Activated T-helper 17 cell treated with anti-CD3 and anti-CD28 coated beads, Interleukin-2, amount 50 U/mL, for 72 hours (primary cell): ENCODE measurements at regions not wholly inside any gene's neighbourhood (a gene's known extent, or its start where the extent isn't known, plus 50 kb on each side); places are given as distances from the start of the nearest gene placed in this dataset.
A peak's percentile ranks its signal among the peaks of the same experiment; 100 is the strongest.
"Not testable (repeated sequence)": the region's sequence is repeated elsewhere in the genome, so short reads cannot be mapped to it uniquely, and the experiment has no call there.

ENCODE experiments used
- ATAC-seq: fragments of 150-1000 bp; cut with Tn5 transposase; replicated peaks from 2 replicates; pipeline ENCODE4 v1.10.0; 2021; ENCODE audit warnings: mild to moderate bottlenecking, moderate library complexity
- H3K27ac Mint-ChIP-seq: one replicate; pipeline ENCODE4 v1.8.0; 2022; ENCODE audit warnings: mixed read lengths
- H3K27me3 Mint-ChIP-seq: one replicate; pipeline ENCODE4 v1.8.0; 2022; ENCODE audit warnings: mixed read lengths
- H3K36me3 Mint-ChIP-seq: one replicate; pipeline ENCODE4 v1.8.0; 2022; ENCODE audit warnings: low read depth, mild to moderate bottlenecking, mixed read lengths
- H3K4me1 Mint-ChIP-seq: one replicate; pipeline ENCODE4 v1.8.0; 2022; ENCODE audit warnings: mixed read lengths
- H3K4me3 Mint-ChIP-seq: one replicate; pipeline ENCODE4 v1.8.0; 2022; ENCODE audit warnings: mild to moderate bottlenecking, mixed read lengths
- H3K9me3 Mint-ChIP-seq: one replicate; pipeline ENCODE4 v1.8.0; 2022; ENCODE audit warnings: mixed read lengths

GRCh38 chr12:14211947-14212387 is 153.5 kb upstream of the ATF7IP start:
- Mint-ChIP-seq H3K4me3 (no peak overlapping the region), H3K27me3 (no peaks in the 10 kb centered on the region), H3K9me3 (no peaks in the 10 kb centered on the region)

GRCh38 chr12:14213542-14213941 is 151.9 kb upstream of the ATF7IP start:
- H3K36me3 Mint-ChIP-seq: no peaks in the 10 kb centered on the region
- no peak overlapping the region for H3K4me3 Mint-ChIP-seq
- H3K4me1 Mint-ChIP-seq: peaks cover 5% of the 10 kb centered on the region
- H3K27ac Mint-ChIP-seq: no peak overlapping the region
- H3K9me3 Mint-ChIP-seq: peaks cover 2% of the 10 kb centered on the region
- no peaks in the 10 kb centered on the region for H3K27me3 Mint-ChIP-seq
- no peak for ATAC-seq

More at GRCh38 chr12:14211947-14212387, 153.5 kb upstream of the ATF7IP start:
- Mint-ChIP-seq H3K27ac (no peak overlapping the region), H3K4me1 (peaks cover 3% of the 10 kb centered on the region), H3K36me3 (no peaks in the 10 kb centered on the region)
- no peak for ATAC-seq

DNA sequence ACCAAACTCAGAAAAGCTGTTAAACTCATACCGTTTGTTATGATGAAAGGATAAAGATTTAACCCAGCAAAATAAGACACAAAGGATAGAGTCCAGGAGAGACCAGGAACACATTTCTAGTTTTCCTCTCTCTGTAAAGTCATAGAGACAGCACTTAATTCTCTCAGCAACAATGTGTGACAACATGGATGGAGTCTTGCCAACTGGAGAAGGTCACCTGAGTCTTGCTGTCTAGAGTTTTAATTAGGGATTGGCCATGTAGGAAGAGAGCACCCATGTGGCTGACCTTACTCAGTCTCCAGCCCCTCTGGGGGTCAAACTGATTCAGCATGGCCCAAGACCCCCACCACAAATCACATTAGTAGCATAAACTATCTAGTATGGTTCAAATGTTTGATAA is 151.0 kb upstream of the ATF7IP start:
- H3K27ac Mint-ChIP-seq: no peak overlapping the region
- H3K4me3 Mint-ChIP-seq: no peak overlapping the region
- no peak for ATAC-seq
- H3K4me1 Mint-ChIP-seq: peaks cover 8% of the 10 kb centered on the region
- H3K36me3 Mint-ChIP-seq: no peaks in the 10 kb centered on the region
- H3K27me3 Mint-ChIP-seq: no peaks in the 10 kb centered on the region
- H3K9me3 Mint-ChIP-seq: peaks cover 4% of the 10 kb centered on the region

DNA sequence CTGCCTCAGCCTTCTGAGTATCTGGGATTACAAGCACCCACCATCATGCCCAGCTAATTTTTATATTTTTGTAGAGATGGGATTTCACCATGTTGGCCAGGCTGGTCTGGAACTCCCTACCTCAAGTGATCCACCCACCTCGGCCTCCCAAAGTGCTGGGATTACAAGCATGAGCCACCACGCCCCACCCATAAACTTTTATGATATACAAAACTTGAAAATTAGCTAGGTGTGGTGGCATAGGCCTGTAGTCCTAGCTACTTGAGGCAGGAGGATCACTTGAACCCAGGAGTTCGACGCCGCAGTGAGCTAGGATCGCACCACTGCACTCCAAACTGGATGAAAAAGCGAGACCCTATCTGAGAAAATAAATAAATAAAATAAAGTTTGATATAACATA is 149.5 kb upstream of the ATF7IP start:
- not testable (repeated sequence) for H3K36me3 Mint-ChIP-seq, H3K9me3 Mint-ChIP-seq, H3K27me3 Mint-ChIP-seq, ATAC-seq
- Mint-ChIP-seq H3K4me1 (peaks cover 12% of the 10 kb centered on the region), H3K27ac (peak overlapping the region; percentile 86), H3K4me3 (peak overlapping the region; percentile 79)

- peak; percentile 41 for ATAC-seq
- H3K9me3 Mint-ChIP-seq: peaks cover 8% of the 10 kb centered on the region
Measured at GRCh38 chr12:14216405-14217294, 148.8 kb upstream of the ATF7IP start.

DNA sequence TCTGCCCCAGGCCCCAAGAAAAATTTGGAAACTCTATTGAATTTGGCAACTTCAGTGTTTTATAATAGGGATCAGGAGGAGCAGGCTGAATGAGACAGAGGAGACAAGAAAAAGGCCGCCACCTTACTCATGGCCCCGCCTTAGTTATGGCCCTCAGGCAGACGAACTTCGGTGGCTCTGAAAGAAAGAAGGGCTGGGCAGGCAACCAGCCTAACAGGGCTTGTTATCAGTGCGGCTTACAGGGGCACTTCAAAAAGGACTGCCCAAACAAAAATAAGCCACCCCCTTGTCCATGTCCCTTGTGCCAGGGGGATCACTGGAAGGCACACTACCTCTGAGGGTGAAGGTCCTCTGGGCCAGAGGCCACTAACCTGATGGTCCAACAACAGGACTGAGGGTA is 146.3 kb upstream of the ATF7IP start:
- Mint-ChIP-seq H3K4me3 (no peak overlapping the region), H3K27ac (peak overlapping the region; percentile 50), H3K4me1 (peaks cover 19% of the 10 kb centered on the region), H3K27me3 (no peaks in the 10 kb centered on the region), H3K36me3 (peaks cover 10% of the 10 kb centered on the region), H3K9me3 (peaks cover 8% of the 10 kb centered on the region)
- no peak for ATAC-seq

More at GRCh38 chr12:14216405-14217294, 148.8 kb upstream of the ATF7IP start:
- Mint-ChIP-seq H3K4me1 (peaks cover 19% of the 10 kb centered on the region), H3K27me3 (no peaks in the 10 kb centered on the region), H3K27ac (peak overlapping the region; percentile 86), H3K36me3 (peaks cover 9% of the 10 kb centered on the region), H3K4me3 (peak overlapping the region; percentile 79)

DNA sequence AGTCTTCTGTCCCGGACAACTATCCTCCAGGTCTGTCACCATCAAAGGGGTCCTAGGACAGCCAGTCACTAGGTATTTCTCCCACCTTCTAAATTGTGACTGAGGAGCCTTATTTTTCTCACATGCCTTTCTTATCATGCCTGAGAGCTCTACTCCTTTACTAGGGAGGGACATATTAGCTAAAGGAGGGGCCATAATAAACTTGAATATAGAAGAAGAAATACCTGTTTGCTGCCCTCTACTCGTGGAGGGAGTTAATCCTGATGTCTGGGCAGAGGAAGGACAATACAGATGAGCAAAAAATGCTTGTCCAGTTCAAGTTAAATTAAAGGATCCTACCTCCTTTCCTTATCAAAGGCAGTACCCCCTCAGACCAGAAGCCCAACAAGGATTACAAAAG is 145.8 kb upstream of the ATF7IP start:
- H3K36me3 Mint-ChIP-seq, ATAC-seq, H3K27me3 Mint-ChIP-seq, H3K4me3 Mint-ChIP-seq, H3K27ac Mint-ChIP-seq, H3K9me3 Mint-ChIP-seq: not testable (repeated sequence)
- H3K4me1 Mint-ChIP-seq: peaks cover 19% of the 10 kb centered on the region

GRCh38 chr12:14225064-14225463 is 140.4 kb upstream of the ATF7IP start:
- ATAC-seq: no peak
- Mint-ChIP-seq H3K4me1 (peaks cover 11% of the 10 kb centered on the region), H3K4me3 (no peak overlapping the region), H3K9me3 (peaks cover 6% of the 10 kb centered on the region), H3K27me3 (no peaks in the 10 kb centered on the region), H3K36me3 (peaks cover 10% of the 10 kb centered on the region), H3K27ac (no peak overlapping the region)

- H3K27ac Mint-ChIP-seq, H3K36me3 Mint-ChIP-seq, H3K4me3 Mint-ChIP-seq, H3K27me3 Mint-ChIP-seq, H3K9me3 Mint-ChIP-seq, ATAC-seq: not testable (repeated sequence)
- peaks cover 12% of the 10 kb centered on the region for H3K4me1 Mint-ChIP-seq
Measured at GRCh38 chr12:14235176-14235575, 130.3 kb upstream of the ATF7IP start.

DNA sequence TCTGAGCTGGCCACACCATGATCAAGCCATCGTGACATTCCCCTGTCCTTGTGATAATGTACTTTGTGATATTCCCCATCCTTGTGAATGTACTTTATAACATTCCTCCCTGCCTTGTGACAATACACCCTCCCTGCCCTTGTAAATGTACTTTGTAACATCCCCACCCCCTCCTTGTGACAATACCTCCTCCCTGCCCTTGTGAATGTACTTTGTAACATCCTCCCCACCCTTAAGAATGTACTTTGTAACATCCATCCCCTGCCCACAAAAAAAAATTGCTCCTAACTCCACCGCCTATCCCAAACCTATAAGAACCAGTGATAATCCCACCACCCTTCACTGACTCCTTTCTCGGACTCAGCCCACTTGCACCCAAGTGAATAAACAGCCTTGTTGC is 128.8 kb upstream of the ATF7IP start:
- ATAC-seq, H3K27ac Mint-ChIP-seq, H3K27me3 Mint-ChIP-seq, H3K4me3 Mint-ChIP-seq, H3K9me3 Mint-ChIP-seq, H3K36me3 Mint-ChIP-seq: not testable (repeated sequence)
- peaks cover 20% of the 10 kb centered on the region for H3K4me1 Mint-ChIP-seq

DNA sequence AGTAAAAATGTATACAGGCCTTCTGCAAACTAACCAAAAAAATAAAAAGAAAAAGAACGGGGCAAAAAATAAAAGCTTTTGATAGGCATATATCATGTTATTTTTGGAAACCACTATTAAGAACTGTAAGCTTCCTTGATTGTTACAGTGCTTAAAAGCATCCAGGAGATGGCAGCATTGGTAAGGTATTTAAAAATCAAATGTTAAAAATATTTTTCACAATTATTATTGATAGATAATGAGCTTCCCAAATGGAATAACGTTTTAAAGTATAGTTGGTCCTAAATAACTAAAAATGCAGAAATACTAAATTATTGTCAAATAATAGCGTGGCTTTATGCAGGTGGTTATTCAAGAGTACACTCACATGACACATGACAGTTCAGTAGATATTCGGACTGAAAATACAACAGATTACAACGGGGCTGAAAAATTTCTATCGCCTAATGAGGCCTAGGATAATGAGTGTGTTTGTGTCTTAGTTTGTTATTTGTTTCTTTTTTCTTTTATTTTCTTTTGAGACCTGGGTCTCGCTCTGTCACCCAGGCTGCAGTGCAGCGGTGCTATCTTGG is 127.2 kb upstream of the ATF7IP start:
- Mint-ChIP-seq H3K9me3 (no peaks in the 10 kb centered on the region), H3K36me3 (no peaks in the 10 kb centered on the region), H3K27ac (no peak overlapping the region), H3K27me3 (no peaks in the 10 kb centered on the region), H3K4me1 (peaks cover 20% of the 10 kb centered on the region), H3K4me3 (no peak overlapping the region)
- ATAC-seq: no peak

DNA sequence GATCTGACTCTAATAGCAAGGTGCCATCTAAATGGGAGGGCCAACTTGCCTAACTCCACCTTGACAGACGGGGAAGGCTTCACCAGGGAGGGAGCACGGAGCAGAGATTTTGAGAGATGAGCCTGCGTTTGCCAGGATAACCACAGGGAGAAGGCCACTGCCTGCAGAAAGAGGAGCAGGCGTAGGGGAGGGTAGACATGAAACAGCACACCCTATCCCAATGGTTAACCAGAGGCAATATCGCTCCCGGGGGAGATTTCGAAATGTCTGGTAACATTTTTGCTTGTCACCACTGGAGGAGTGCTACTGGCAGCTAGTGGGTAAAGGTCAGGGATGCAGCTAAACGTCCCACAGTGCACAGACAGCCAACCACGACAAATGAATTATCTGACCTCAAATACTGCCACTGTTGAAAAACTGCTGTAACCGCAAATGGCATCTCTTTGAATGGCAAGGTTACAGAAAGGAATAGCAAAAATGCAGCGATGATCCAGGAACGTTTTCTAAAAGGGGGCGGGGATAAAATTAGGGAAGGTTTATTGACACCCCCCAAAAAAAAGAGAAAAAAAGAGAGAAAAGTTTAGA is 126.0 kb upstream of the ATF7IP start:
- Mint-ChIP-seq H3K36me3 (no peaks in the 10 kb centered on the region), H3K27me3 (no peaks in the 10 kb centered on the region), H3K4me1 (peaks cover 20% of the 10 kb centered on the region), H3K9me3 (peaks cover 3% of the 10 kb centered on the region), H3K27ac (peak overlapping the region; percentile 93), H3K4me3 (peak overlapping the region; percentile 87)
- ATAC-seq: peak; percentile 89

GRCh38 chr12:14239935-14240872 is 125.3 kb upstream of the ATF7IP start:
- Mint-ChIP-seq H3K36me3 (no peaks in the 10 kb centered on the region), H3K4me3 (peak overlapping the region; percentile 87), H3K4me1 (peaks cover 20% of the 10 kb centered on the region), H3K9me3 (peaks cover 3% of the 10 kb centered on the region), H3K27me3 (no peaks in the 10 kb centered on the region), H3K27ac (peak overlapping the region; percentile 93)
- ATAC-seq: peak; percentile 57

- H3K4me3 Mint-ChIP-seq: peak overlapping the region; percentile 87
Measured at GRCh38 chr12:14240873-14241220, 124.6 kb upstream of the ATF7IP start.

More at GRCh38 chr12:14240873-14241220, 124.6 kb upstream of the ATF7IP start:
- H3K4me1 Mint-ChIP-seq: peaks cover 20% of the 10 kb centered on the region
- no peaks in the 10 kb centered on the region for H3K36me3 Mint-ChIP-seq
- no peaks in the 10 kb centered on the region for H3K27me3 Mint-ChIP-seq
- ATAC-seq: no peak
- H3K9me3 Mint-ChIP-seq: peaks cover 3% of the 10 kb centered on the region
- H3K27ac Mint-ChIP-seq: peak overlapping the region; percentile 93
